ENCODE measurements at regions not wholly inside any gene's neighbourhood (a gene's known extent, or its start where the extent isn't known, plus 50 kb on each side); places are given as distances from the start of the nearest gene placed in this dataset.

DNA sequence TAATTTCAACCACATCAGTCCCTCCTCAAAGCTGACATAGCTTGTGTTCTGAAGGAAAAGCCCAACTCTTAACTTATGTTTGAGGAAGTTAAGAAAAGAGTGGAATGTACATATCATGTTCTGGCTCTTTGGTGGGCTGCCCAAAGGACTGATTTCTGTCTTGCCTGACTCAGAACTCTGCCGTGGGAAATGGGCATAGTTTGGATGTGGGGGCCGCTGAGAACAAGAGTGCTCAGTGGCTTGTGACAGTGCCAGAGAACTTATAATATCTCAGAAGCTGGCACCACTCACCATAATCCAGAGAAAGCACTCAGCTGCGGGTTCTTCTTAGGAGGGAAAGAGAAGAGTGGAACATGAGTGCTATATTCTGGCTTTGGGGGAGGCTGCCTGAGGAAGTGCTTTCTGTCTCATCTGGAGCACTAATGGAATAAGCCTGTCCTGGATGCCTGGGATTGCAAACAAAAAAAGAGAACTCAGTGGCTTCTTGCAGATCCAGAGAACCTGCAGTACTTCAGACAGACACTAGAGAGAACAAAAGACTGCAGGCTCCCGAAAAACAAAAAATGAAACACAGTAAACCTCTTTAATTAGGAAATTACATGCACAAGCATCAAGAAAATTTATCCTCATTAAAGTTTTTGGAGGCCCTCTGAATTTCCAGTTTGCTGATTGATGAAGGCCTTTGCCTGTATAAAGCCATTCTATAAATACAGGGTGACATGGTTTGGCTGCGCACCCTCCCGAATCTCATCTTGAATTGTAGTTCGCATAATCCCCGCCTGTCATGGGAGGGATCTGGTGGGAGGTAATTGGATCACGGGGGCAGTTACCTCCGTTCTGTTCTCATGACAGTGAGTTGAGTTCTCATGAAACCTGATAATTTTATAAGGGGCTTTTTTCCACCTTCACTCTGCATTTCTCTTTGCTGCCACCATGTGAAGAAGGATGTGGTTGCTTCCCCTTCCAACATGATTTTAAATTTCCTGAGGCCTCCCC, 207.0 kb downstream of the DMAC1 start:
- TF ChIP-seq, protein P1, sequence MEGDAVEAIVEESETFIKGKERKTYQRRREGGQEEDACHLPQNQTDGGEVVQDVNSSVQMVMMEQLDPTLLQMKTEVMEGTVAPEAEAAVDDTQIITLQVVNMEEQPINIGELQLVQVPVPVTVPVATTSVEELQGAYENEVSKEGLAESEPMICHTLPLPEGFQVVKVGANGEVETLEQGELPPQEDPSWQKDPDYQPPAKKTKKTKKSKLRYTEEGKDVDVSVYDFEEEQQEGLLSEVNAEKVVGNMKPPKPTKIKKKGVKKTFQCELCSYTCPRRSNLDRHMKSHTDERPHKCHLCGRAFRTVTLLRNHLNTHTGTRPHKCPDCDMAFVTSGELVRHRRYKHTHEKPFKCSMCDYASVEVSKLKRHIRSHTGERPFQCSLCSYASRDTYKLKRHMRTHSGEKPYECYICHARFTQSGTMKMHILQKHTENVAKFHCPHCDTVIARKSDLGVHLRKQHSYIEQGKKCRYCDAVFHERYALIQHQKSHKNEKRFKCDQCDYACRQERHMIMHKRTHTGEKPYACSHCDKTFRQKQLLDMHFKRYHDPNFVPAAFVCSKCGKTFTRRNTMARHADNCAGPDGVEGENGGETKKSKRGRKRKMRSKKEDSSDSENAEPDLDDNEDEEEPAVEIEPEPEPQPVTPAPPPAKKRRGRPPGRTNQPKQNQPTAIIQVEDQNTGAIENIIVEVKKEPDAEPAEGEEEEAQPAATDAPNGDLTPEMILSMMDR (IDR thresholded peaks at IDR 0.05; ENCODE audit: insufficient read depth, low read length, poor library complexity, severe bottlenecking): no peak
- TF ChIP-seq EZH2phosphoT487 (conservative IDR thresholded peaks at IDR 0.05; ENCODE audit: low read length): no peak

All from SU-DHL-6 (cell line).